Breast epithelium (tissue), 4 donors: ENCODE measurements at regions not wholly inside any gene's neighbourhood (a gene's known extent, or its start where the extent isn't known, plus 50 kb on each side); places are given as distances from the start of the nearest gene placed in this dataset.

ENCODE experiments used
- DNase-seq, 2 donors: peaks; one replicate each; pipeline ENCODE4 v3.0.0-alpha.2; 2019; ENCODE audit warnings: low spot score in 2 of 2
- H3K27ac ChIP-seq, 2 donors: fragments of 200-600 bp; sonication (generic) in 1 of 2; one replicate each; pipeline ENCODE4 v1.5.1; 2016 to 2019; ENCODE audit warnings: mild to moderate bottlenecking in 1 of 2
- H3K27me3 ChIP-seq, 2 donors: fragments of 200-600 bp; sonication (generic) in 1 of 2; one replicate each; pipeline versions ENCODE4 v1.5.1 to v1.6.0; 2017 to 2019; ENCODE audit warnings: control low read depth in 1 of 2, mild to moderate bottlenecking in 1 of 2
- H3K36me3 ChIP-seq: fragments of 200-600 bp; one replicate; pipeline ENCODE4 v1.5.1; 2019
- H3K4me1 ChIP-seq, 2 donors: fragments of 200-600 bp; sonication (generic); one replicate each; pipeline ENCODE4 v1.5.1; 2016 to 2019; ENCODE audit warnings: control low read depth in 1 of 2
- H3K4me3 ChIP-seq, 3 donors: fragments of 200-600 bp; sonication (generic); 1 replicate in 2 of 3; 2 replicates in 1 of 3; pipeline ENCODE4 v1.5.1; 2016 to 2019; ENCODE audit warnings: mild to moderate bottlenecking in 3 of 3, moderate library complexity in 2 of 3
- H3K9me3 ChIP-seq, 2 donors: fragments of 200-600 bp; sonication (generic) in 1 of 2; one replicate each; pipeline ENCODE4 v1.5.1; 2016 to 2019; ENCODE audit warnings: control low read depth in 1 of 2
- CTCF ChIP-seq, 3 donors: fragments of 450-650 bp; IDR thresholded peaks; one replicate each; pipeline ENCODE4 v1.5.1; 2016 to 2017; ENCODE audit warnings: antibody characterized with exemption in 3 of 3, mild to moderate bottlenecking in 3 of 3, moderate library complexity in 3 of 3
- POLR2A ChIP-seq: fragments of 450-650 bp; IDR thresholded peaks from one replicate; pipeline ENCODE4 v1.6.1; 2016; ENCODE audit warnings: antibody characterized with exemption, mild to moderate bottlenecking, moderate library complexity
- POLR2AphosphoS5 ChIP-seq, 3 donors: sonication (generic); formaldehyde crosslinking; IDR thresholded peaks; one replicate each; pipeline ENCODE4 v1.6.1; 2017; ENCODE audit warnings: antibody characterized with exemption in 3 of 3
- intact Hi-C: fragments of 100-400 bp; cut with DNase I; formaldehyde crosslinking; loops from one replicate; pipeline ENCODE4 v1.15.1; 2023; ENCODE audit warnings: low total_unique reads

- Histone ChIP-seq H3K27me3 (no peaks in the 10 kb centered on the region), H3K4me1 (no peaks in the 10 kb centered on the region), H3K27ac (no peak overlapping the region), H3K4me3 (no peak overlapping the region), H3K36me3 (no peaks in the 10 kb centered on the region), H3K9me3 (no peaks in the 10 kb centered on the region)
- TF ChIP-seq CTCF (IDR thresholded peaks at IDR 0.05) (no peak), POLR2A (no peak), POLR2AphosphoS5 (IDR thresholded peaks at IDR 0.05) (no peak)
- DNase-seq = no peak
- intact Hi-C loops = no loop called here
Observed at GRCh38 chr5:123808461-123809380, 296.7 kb downstream of the CSNK1G3 start.

GRCh38 chr5:123807177-123807945 lies 295.4 kb downstream of the CSNK1G3 start:
- Histone ChIP-seq H3K4me3 (no peak overlapping the region), H3K4me1 (no peaks in the 10 kb centered on the region), H3K27ac (no peak overlapping the region), H3K36me3 (no peaks in the 10 kb centered on the region), H3K27me3 (no peaks in the 10 kb centered on the region), H3K9me3 (no peaks in the 10 kb centered on the region)
- TF ChIP-seq POLR2AphosphoS5 (IDR thresholded peaks at IDR 0.05) (no peak), CTCF (IDR thresholded peaks at IDR 0.05) (no peak), POLR2A (no peak)
- no peak for DNase-seq
- intact Hi-C loops = no loop called here

GRCh38 chr5:123806644-123807043 lies 294.7 kb downstream of the CSNK1G3 start:
- Histone ChIP-seq H3K9me3 (no peaks in the 10 kb centered on the region), H3K36me3 (no peaks in the 10 kb centered on the region), H3K27me3 (no peaks in the 10 kb centered on the region), H3K27ac (no peak overlapping the region), H3K4me1 (no peaks in the 10 kb centered on the region), H3K4me3 (no peak overlapping the region)
- DNase-seq = no peak
- TF ChIP-seq POLR2AphosphoS5 (IDR thresholded peaks at IDR 0.05) = no peak
- no peak for TF ChIP-seq POLR2A
- TF ChIP-seq CTCF (IDR thresholded peaks at IDR 0.05) = no peak
- intact Hi-C loops = no loop called here

DNA sequence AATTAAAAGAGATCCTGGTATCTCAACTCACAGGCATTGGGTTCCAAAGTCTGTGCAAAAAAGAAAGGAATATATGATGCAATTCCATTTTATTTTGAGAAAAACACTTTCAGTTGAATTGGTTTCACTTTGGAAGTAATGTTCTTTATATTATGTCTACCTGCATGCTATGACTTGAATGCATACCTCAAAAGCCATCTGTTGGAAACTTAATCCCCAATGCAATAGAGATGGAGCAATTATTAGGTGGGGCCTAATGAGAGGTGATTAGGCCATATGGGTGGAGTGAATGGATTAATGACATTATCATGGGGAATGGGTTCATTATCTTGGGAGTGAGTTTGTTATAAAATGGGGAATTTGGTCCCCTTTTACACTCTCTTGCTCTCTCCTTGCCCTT lies 293.3 kb downstream of the CSNK1G3 start:
- H3K27me3 ChIP-seq = no peaks in the 10 kb centered on the region
- TF ChIP-seq POLR2AphosphoS5 (IDR thresholded peaks at IDR 0.05) (no peak), CTCF (IDR thresholded peaks at IDR 0.05) (no peak), POLR2A (no peak)
- H3K9me3 ChIP-seq = no peaks in the 10 kb centered on the region
- DNase-seq = no peak
- H3K36me3 ChIP-seq = no peaks in the 10 kb centered on the region
- intact Hi-C loops = no loop called here
- H3K4me3 ChIP-seq = no peak overlapping the region
- H3K4me1 ChIP-seq = no peaks in the 10 kb centered on the region
- H3K27ac ChIP-seq = no peak overlapping the region

DNA sequence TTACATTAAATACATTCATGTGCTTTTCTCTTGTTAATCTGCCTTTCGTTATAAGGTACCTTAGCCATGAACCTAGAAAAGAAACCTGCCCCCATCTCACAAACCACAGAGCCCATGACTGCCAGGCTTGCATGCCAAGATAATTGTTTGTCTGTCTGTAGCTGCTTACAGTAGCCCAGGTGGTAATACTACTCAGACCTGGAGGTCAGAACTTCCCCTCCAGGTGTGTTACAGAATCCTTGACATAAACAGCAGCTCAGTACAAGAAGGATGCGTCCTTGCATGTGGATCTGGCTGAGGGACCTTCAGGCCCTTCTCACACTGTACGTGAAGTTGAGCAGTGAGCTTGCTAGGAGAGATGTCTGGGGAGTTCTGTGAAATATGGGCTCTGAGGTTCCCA lies 291.4 kb downstream of the CSNK1G3 start:
- no peaks in the 10 kb centered on the region for H3K9me3 ChIP-seq
- H3K36me3 ChIP-seq = no peaks in the 10 kb centered on the region
- no peak overlapping the region for H3K4me3 ChIP-seq
- DNase-seq = no peak
- no peak overlapping the region for H3K27ac ChIP-seq
- H3K4me1 ChIP-seq = no peaks in the 10 kb centered on the region
- TF ChIP-seq POLR2AphosphoS5 (IDR thresholded peaks at IDR 0.05) = no peak
- TF ChIP-seq CTCF (IDR thresholded peaks at IDR 0.05) = no peak
- TF ChIP-seq POLR2A = no peak
- H3K27me3 ChIP-seq = no peaks in the 10 kb centered on the region
- intact Hi-C loops = no loop called here
